ENCODE measurements at regions not wholly inside any gene's neighbourhood (a gene's known extent, or its start where the extent isn't known, plus 50 kb on each side); places are given as distances from the start of the nearest gene placed in this dataset.

DNA sequence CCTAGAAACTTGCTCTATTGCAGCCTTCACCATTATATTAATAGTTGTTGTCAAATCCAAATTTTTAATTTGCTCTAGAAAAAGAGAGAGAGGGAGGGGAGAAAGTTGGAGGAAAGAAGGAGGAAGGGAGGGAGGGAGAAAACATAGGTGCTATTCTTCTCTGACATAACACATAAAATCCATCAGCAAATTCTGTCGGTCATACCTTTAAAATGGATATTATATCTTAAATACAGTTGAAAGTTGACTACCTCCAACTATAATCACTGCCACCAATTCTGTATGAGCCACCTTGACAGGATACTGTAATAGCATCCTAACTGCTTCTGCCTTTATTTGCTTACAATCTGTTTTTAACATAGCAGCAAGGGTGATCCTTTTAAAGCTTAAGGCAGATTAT, 314.7 kb upstream of the ALCAM start:
- no peak for TF ChIP-seq POLR2AphosphoS5 (IDR thresholded peaks at IDR 0.05)
- TF ChIP-seq, protein P1, sequence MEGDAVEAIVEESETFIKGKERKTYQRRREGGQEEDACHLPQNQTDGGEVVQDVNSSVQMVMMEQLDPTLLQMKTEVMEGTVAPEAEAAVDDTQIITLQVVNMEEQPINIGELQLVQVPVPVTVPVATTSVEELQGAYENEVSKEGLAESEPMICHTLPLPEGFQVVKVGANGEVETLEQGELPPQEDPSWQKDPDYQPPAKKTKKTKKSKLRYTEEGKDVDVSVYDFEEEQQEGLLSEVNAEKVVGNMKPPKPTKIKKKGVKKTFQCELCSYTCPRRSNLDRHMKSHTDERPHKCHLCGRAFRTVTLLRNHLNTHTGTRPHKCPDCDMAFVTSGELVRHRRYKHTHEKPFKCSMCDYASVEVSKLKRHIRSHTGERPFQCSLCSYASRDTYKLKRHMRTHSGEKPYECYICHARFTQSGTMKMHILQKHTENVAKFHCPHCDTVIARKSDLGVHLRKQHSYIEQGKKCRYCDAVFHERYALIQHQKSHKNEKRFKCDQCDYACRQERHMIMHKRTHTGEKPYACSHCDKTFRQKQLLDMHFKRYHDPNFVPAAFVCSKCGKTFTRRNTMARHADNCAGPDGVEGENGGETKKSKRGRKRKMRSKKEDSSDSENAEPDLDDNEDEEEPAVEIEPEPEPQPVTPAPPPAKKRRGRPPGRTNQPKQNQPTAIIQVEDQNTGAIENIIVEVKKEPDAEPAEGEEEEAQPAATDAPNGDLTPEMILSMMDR (IDR thresholded peaks at IDR 0.05), result no peak
- TF ChIP-seq EP300 (IDR thresholded peaks at IDR 0.05), result no peak
